ENCODE measurements at regions not wholly inside any gene's neighbourhood (a gene's known extent, or its start where the extent isn't known, plus 50 kb on each side); places are given as distances from the start of the nearest gene placed in this dataset.
"Not testable (repeated sequence)": the region's sequence is repeated elsewhere in the genome, so short reads cannot be mapped to it uniquely, and the experiment has no call there.

DNA sequence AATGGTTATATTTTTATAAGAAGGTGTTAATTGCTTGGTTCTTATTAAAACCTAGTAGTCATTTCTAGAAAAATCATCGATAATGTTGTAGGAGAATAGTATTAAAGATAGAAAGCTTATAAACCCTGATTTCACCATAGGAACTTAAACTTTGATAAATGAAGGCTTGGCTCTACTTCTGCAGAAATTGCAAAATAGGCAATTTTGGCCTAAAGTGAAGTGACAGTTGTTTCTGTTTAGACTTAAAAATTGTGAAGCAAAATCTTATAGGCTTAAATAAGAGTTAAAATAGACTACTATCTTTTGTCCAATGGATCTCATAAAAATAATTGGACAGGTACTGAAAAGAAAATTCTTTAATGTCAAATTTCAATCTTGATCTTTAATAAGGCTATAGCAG, 321.6 kb upstream of the FZD8 start:
- H3K4me1 ChIP-seq, result no peaks in the 10 kb centered on the region
- TF ChIP-seq, protein P1, sequence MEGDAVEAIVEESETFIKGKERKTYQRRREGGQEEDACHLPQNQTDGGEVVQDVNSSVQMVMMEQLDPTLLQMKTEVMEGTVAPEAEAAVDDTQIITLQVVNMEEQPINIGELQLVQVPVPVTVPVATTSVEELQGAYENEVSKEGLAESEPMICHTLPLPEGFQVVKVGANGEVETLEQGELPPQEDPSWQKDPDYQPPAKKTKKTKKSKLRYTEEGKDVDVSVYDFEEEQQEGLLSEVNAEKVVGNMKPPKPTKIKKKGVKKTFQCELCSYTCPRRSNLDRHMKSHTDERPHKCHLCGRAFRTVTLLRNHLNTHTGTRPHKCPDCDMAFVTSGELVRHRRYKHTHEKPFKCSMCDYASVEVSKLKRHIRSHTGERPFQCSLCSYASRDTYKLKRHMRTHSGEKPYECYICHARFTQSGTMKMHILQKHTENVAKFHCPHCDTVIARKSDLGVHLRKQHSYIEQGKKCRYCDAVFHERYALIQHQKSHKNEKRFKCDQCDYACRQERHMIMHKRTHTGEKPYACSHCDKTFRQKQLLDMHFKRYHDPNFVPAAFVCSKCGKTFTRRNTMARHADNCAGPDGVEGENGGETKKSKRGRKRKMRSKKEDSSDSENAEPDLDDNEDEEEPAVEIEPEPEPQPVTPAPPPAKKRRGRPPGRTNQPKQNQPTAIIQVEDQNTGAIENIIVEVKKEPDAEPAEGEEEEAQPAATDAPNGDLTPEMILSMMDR (IDR thresholded peaks at IDR 0.05), result no peak
- no peak for DNase-seq
- H3K27ac ChIP-seq, result no peak overlapping the region
- intact Hi-C loops (cut with DNase I), result no loop called here
- H3K36me3 ChIP-seq, result no peaks in the 10 kb centered on the region
- no peaks in the 10 kb centered on the region for H3K9me3 ChIP-seq
- no peak overlapping the region for H3K4me3 ChIP-seq
- no peaks in the 10 kb centered on the region for H3K27me3 ChIP-seq
- no peak overlapping the region for H3K9ac ChIP-seq (ENCODE audit: low read depth in 2 of 2, low read length in 2 of 2)

DNA sequence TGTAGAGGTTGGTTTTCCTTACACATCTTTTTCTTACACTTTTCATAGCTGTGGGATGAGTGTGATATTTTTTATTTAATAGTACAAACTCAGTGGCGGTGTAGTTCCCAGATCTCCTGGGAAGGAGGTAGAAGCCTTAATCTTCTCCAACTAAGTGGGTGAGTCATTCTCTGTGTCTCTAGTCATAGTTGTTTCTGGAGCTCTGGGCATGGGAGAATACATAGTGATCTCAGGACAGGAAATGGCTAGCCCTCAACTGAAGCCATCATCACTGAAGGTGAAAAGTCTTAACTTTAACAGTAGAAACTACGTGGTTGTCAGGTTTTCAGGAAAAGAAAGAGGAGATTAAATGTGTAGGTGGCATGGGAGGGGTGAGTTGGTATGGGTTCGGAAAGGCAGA, 319.4 kb upstream of the FZD8 start:
- no peak overlapping the region for H3K4me3 ChIP-seq
- no peaks in the 10 kb centered on the region for H3K4me1 ChIP-seq
- intact Hi-C loops (cut with DNase I), result no loop called here
- no peak overlapping the region for H3K27ac ChIP-seq
- H3K27me3 ChIP-seq, result no peaks in the 10 kb centered on the region
- H3K9me3 ChIP-seq, result no peaks in the 10 kb centered on the region
- no peak overlapping the region for H3K9ac ChIP-seq (ENCODE audit: low read depth in 2 of 2, low read length in 2 of 2)
- H3K36me3 ChIP-seq, result no peaks in the 10 kb centered on the region
- DNase-seq, result no peak
- TF ChIP-seq, protein P1 (IDR thresholded peaks at IDR 0.05), result no peak

DNA sequence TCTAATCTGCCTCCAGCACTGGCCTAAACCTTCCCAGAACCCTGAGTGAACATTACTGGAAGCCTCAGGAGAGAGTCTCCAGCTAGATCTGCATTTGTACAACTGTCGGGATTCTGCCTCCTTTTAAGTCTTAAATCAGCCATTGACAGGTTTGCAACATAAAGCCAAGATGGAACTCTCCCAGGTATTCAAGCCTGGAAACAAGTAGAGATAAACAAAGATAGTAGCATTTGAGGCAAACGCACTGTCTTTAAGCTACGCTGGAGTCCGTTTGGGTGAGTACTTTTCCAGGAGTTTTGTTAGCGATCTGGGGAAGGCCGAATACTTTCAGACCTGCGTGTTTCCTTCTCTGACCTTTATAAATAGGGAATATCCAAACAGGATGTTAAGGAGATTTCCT, 317.2 kb upstream of the FZD8 start:
- Histone ChIP-seq H3K4me3 (no peak overlapping the region), H3K9ac (ENCODE audit: low read depth in 2 of 2, low read length in 2 of 2) (no peak overlapping the region), H3K27ac (no peak overlapping the region), H3K36me3 (no peaks in the 10 kb centered on the region), H3K4me1 (no peaks in the 10 kb centered on the region), H3K9me3 (no peaks in the 10 kb centered on the region), H3K27me3 (no peaks in the 10 kb centered on the region)
- DNase-seq, result no peak
- TF ChIP-seq, protein P1 (IDR thresholded peaks at IDR 0.05), result no peak
- intact Hi-C loops (cut with DNase I), result no loop called here

DNA sequence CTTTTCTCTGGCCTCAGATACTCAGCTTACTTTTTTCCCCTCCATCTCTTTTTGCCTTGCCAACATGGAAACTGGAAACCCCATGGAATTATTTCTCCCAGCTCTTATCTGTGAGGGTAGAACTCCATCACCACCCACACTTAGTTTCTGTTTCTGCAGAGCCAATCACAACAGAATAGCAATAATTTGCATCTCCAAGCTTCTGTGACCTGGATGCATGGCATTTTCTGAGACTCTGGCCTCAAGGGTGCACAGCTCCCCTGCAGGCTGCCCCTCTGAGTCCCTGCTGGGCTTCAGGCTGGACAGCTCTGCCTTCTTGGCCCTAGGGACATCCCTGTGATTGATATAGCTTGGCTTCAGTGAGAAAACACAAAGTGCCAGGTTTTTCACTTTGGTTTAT, 316.5 kb upstream of the FZD8 start:
- H3K27me3 ChIP-seq; DNase-seq; intact Hi-C loops (cut with DNase I); H3K4me3 ChIP-seq; H3K9me3 ChIP-seq; H3K4me1 ChIP-seq; H3K9ac ChIP-seq (ENCODE audit: low read depth in 2 of 2, low read length in 2 of 2); H3K36me3 ChIP-seq; H3K27ac ChIP-seq: not testable (repeated sequence)

DNA sequence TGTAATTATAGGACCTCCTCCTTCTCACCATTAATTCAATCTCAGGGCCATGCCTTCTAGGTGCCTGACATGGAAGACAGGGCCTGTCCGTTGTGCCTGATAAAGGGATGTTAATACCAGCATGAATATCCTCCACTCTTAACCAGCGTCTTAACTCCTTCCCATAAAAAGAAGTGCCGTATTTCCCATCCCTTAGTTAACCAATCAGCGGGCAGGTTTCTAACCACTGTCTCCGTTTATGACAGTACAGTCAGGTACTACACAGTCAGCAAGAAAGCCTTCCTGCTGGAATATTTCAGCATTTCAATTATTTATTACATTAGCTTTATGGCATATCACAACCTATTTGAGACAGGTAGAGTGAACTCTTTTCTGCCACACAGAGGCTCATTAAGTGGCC, 308.6 kb upstream of the FZD8 start:
- TF ChIP-seq, protein P1 (IDR thresholded peaks at IDR 0.05), result no peak
- H3K4me3 ChIP-seq, result no peak overlapping the region
- H3K9ac ChIP-seq (ENCODE audit: low read depth in 2 of 2, low read length in 2 of 2), result no peak overlapping the region
- intact Hi-C loops (cut with DNase I), result no loop called here
- no peaks in the 10 kb centered on the region for H3K36me3 ChIP-seq
- H3K9me3 ChIP-seq, result no peaks in the 10 kb centered on the region
- no peak for DNase-seq
- H3K27me3 ChIP-seq, result no peaks in the 10 kb centered on the region
- no peaks in the 10 kb centered on the region for H3K4me1 ChIP-seq
- H3K27ac ChIP-seq, result no peak overlapping the region

DNA sequence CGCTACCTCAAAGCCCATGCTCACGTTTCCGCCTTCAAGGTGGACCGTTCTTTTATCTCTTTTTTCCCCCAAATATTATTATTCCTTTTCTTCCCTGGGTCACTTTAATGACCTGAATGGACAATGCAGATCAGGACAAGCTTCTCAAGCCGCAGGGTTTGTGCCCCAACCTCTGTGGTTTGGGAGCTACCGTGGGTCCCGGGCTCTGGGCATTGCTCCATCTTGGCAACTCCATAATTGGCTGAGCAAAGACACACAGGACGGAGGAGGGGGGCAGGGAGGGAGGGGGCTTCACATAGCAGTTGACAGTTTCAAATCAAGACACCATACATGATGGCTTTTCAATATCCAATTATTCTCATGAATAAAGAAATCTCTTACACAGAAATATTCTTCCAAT, 308.1 kb upstream of the FZD8 start:
- Histone ChIP-seq H3K9me3 (no peaks in the 10 kb centered on the region), H3K9ac (ENCODE audit: low read depth in 2 of 2, low read length in 2 of 2) (no peak overlapping the region), H3K27ac (no peak overlapping the region), H3K4me1 (no peaks in the 10 kb centered on the region), H3K36me3 (no peaks in the 10 kb centered on the region), H3K4me3 (no peak overlapping the region), H3K27me3 (no peaks in the 10 kb centered on the region)
- TF ChIP-seq, protein P1 (IDR thresholded peaks at IDR 0.05), result no peak
- intact Hi-C loops (cut with DNase I), result no loop called here
- no peak for DNase-seq
